ENCODE measurements at regions not wholly inside any gene's neighbourhood (a gene's known extent, or its start where the extent isn't known, plus 50 kb on each side); places are given as distances from the start of the nearest gene placed in this dataset.
A peak's percentile ranks its signal among the peaks of the same experiment; 100 is the strongest.

DNA sequence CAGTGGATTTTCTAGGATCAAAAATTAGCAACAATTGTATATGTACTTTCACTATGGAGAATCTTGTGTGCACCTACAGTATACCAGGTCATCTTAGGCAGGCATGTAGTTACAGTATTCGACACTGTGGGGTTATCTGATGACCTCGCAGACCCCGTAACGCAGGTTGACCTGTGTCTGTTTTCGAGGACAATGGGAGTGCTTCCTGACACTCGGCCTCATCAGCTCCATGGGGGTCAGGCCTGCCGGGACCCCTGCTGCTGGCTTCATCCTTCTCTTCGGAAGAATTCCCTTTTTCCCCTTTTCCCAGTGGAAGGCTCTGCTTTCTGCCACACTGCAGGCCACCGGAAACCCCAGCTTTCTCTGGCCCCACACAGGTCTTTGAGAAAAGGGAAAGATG lies 102.8 kb upstream of the TMEM18 start:
- in situ Hi-C loops (cut with HindIII; ENCODE audit: low pct_unique_long_range_greater_than_20kb, low sequenced_read_pairs), result no loop called here
- no peak for TF ChIP-seq JUND (IDR thresholded peaks at IDR 0.05; ENCODE audit: low read depth)
- DNase-seq (ENCODE audit: low read depth in 1 of 2, low spot score in 1 of 2), result no peak

DNA sequence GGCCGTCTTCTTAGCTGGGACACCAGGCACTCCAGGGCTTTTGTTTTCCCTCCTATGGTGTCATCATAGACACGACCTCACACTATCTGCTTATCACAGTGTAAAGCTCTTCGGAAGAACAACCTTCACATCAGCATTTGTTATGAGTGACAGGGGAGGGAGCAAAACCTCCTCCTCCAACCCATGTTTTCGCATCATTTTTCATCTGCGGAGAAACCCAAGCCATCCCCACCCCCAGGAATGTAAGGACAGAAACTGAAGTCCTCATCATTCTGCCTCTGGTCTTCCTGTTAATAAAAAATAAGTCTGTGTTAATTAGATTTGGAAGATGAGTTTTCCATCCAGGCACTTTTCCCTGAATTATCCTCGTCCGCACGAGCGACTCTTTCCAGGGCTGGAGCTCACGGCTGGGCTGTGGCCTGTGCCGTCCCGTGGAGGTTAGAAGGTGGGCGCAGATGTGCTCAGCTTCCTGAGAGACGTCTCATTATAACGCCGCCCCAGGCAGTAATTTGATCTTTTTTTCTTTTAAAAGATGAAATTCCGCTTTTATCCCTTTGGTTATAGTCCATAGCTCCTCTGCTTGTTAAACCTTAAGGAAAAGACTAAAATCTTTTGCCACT lies 101.6 kb upstream of the TMEM18 start:
- no peak for TF ChIP-seq JUND (IDR thresholded peaks at IDR 0.05; ENCODE audit: low read depth)
- DNase-seq (ENCODE audit: low read depth in 1 of 2, low spot score in 1 of 2), result no peak
- in situ Hi-C loops (cut with HindIII; ENCODE audit: low pct_unique_long_range_greater_than_20kb, low sequenced_read_pairs), result no loop called here

DNA sequence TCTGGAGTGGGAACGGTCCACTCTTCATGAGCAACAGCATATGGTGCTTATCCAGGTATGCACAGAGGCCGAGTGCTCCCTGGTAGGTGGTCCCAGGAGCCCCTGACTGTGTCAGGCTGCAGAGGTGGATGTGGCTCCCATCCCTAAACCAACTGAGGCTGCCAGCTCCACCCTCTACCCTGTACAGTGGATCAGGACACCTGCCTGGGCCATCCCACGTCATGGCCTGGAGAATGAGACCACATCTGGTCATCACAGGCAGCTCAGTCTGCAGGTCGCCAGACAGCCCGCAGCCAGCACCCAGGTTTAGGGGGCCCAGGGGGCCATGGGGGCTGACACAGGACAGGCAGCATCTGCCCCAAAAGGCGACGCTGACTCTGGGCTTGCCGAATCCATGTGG lies 100.3 kb upstream of the TMEM18 start:
- DNase-seq (ENCODE audit: low read depth in 1 of 2, low spot score in 1 of 2), result no peak
- TF ChIP-seq JUND (IDR thresholded peaks at IDR 0.05; ENCODE audit: low read depth), result no peak
- in situ Hi-C loops (cut with HindIII; ENCODE audit: low pct_unique_long_range_greater_than_20kb, low sequenced_read_pairs), result no loop called here

DNA sequence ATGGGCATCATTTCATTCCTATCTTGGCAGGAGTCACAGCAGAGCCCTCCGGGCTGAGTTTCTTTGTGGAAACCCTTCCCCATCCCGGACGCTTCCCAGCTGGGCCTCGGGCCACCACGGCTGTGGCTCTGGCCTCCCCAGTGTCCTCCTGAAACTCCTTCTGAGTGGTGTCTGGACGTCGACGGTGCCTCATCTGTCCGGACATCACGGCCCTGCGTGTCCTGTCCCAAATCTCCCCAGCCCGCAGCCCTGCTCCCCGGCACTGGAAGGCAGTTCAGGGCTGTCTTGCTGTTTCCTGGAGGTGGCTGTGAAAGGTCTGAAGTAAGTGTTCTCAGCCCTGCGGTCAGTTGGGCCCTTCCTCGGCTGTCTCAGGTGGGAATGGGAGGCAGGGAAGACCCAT lies 99.8 kb upstream of the TMEM18 start:
- in situ Hi-C loops (cut with HindIII; ENCODE audit: low pct_unique_long_range_greater_than_20kb, low sequenced_read_pairs), result no loop called here
- no peak for DNase-seq (ENCODE audit: low read depth in 1 of 2, low spot score in 1 of 2)
- TF ChIP-seq JUND (IDR thresholded peaks at IDR 0.05; ENCODE audit: low read depth), result no peak

DNA sequence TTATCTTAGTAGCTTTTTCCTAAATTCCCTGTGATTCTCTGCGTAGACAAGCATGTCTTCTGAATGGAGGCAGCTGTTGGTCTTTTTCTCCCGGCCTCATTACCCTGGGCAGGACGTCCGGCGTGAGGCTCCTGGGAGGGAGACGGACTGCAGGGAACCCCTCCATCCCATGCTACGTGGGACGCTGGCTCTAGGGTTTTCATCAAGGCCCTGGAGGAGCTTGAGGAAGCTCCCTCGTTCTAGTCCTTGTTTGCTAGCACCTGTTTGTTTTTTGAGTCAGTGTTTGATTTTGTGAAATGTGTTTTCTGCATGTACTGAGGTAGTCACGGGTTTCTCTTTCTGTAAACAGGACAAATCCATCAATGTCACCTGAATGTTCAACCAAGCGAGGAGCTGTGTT lies 99.3 kb upstream of the TMEM18 start:
- in situ Hi-C loops (cut with HindIII; ENCODE audit: low pct_unique_long_range_greater_than_20kb, low sequenced_read_pairs), result no loop called here

DNA sequence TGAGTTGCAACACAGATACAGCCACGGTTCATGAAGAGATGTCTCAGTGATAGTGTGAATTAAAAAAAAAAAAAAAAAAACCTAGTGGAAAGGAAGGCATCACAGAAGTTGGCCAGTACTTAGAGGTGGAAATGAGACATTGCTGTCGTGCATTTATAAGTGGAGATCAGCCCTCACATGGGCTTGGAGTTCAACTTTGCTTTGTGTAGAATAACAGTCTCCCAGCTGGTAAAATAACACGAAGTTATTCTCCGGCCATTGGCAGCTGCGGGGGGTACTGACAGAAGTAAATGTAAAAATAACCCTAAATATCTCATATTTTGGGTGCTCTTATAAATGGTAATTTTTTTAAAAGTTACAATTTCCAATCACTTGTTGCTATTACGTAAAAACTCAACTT lies 98.8 kb upstream of the TMEM18 start:
- no peak for TF ChIP-seq JUND (IDR thresholded peaks at IDR 0.05; ENCODE audit: low read depth)
- DNase-seq (ENCODE audit: low read depth in 1 of 2, low spot score in 1 of 2), result no peak

More for the DNA sequence above, 99.3 kb upstream of the TMEM18 start:
- peak; percentile 27 to 46 for DNase-seq (ENCODE audit: low read depth in 1 of 2, low spot score in 1 of 2)
- TF ChIP-seq JUND (IDR thresholded peaks at IDR 0.05; ENCODE audit: low read depth), result no peak

DNA sequence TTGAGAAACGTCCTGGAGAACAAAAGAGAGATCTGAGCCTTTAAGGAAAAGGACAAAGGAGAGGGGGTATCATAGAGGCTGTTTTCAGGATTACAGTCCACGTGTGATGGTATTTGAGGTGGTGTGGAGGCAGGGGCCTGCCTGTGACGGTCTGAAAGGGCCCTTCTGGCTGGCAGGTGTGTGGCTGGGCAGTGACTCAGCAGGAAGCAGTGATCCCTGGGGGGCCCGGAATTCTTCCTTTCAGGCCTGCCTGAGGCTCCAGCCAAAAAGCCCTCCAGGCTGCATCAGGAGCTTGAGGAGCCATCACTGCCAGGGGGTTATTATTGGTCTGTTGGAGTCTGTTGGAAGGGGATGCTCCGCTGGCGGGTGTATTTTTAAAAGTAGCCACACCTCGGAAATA lies 97.2 kb upstream of the TMEM18 start:
- in situ Hi-C loops (cut with HindIII; ENCODE audit: low pct_unique_long_range_greater_than_20kb, low sequenced_read_pairs), result no loop called here
- no peak for TF ChIP-seq JUND (IDR thresholded peaks at IDR 0.05; ENCODE audit: low read depth)
- DNase-seq (ENCODE audit: low read depth in 1 of 2, low spot score in 1 of 2), result no peak

More for the DNA sequence above, 98.8 kb upstream of the TMEM18 start:
- in situ Hi-C loops (cut with HindIII; ENCODE audit: low pct_unique_long_range_greater_than_20kb, low sequenced_read_pairs), result no loop called here

DNA sequence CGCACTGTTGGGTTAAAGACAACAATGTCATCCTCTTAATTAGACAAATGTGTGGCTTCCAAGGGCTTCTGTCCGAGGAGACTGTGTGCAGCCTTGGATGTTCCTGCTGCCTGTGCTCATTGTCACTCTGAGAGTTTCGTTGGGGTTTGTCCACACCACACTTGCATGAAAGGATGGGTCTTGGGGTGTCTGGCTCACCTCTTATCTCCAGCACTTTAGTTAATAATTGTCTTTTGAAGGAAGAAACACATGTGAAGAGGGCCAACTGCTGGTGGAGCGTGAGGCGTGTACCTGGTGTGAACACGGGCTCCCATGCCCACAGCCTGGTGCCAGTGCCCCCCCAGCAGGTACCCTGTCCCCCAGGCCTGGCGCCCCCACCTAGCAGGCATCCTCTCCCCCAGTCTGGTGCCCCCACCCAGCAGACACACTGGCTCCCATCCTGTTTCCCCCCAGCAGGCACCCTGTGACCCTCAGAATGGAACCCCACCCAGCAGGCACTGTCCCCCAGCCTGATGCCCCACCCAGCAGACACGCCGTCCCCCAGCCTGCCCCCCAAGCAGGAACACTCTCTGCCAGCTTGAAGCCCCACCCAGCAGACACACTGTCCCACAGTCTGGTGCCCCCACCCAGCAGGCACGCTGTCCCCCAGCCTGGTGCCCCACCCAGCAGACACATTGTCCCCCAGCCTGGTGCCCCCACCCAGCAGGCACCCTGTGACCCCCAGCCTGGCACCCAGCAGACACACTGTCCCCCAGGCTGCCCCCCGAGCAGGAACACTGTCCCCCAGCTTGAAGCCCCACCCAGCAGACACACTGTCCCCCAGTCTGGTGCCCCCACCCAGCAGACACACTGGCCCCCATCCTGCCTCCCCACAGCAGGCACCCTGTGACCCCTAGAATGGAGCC lies 96.3 kb upstream of the TMEM18 start:
- TF ChIP-seq JUND (IDR thresholded peaks at IDR 0.05; ENCODE audit: low read depth), result no peak
- DNase-seq (ENCODE audit: low read depth in 1 of 2, low spot score in 1 of 2), result no peak
- in situ Hi-C loops (cut with HindIII; ENCODE audit: low pct_unique_long_range_greater_than_20kb, low sequenced_read_pairs), result no loop called here

DNA sequence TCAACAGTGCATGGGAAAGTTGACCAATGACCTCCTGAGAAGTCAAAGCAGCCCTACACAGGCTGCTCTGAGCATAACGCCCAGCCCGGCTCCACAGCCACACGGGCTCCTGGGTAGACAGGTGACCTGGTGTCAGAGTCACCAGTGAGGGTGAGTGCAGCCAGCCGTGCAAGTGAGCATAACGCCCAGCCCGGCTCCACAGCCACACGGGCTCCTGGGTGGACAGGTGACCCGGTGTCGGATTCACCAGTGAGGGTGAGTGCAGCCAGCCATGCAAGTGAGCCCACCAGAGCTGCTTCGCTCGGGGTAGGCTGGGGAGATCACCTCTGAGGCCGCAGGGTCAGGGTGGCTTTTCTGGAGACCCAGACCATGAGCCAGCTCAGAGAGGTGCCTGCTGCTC lies 94.3 kb upstream of the TMEM18 start:
- TF ChIP-seq JUND (IDR thresholded peaks at IDR 0.05; ENCODE audit: low read depth), result no peak
- in situ Hi-C loops (cut with HindIII; ENCODE audit: low pct_unique_long_range_greater_than_20kb, low sequenced_read_pairs), result no loop called here
- no peak for DNase-seq (ENCODE audit: low read depth in 1 of 2, low spot score in 1 of 2)

DNA sequence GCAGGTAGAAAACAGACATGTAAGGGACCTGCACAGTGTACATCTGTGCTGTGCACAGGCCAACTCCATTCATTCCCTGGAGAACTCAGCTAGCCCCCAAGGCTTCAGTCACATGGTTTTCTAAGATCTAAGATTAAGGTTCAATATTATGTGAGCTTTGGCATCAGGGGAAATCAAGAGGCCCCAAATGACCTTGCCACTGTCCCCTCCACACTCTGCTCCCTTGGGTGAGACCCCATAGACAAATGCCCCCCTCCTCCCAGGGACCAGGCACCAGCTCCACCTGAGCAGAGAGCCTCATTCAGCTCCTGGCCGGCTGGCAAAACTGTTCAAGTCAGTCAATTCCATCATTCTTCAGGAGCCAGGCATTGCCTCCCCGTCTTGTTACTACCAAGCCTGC lies 93.6 kb upstream of the TMEM18 start:
- no peak for DNase-seq (ENCODE audit: low read depth in 1 of 2, low spot score in 1 of 2)
- no peak for TF ChIP-seq JUND (IDR thresholded peaks at IDR 0.05; ENCODE audit: low read depth)
- in situ Hi-C loops (cut with HindIII; ENCODE audit: low pct_unique_long_range_greater_than_20kb, low sequenced_read_pairs), result no loop called here

DNA sequence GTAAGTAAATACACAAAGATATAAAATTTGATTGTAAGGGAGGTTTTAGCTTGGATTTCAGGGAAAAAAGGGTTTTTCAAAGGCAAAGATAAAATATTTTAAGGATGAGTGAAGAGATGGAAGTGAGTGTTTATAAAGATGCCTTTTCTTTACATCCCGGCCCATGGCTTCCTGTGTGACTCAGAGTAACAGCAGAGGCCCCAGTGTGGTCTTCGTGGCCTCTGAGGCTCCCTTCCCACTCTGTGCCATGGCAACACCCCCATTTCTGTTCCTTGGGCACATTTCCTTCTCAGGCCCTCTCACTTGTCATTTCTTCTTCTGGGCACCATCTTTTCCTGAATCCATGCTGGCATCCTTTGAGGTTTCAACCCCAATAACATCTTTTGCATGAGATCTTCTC lies 92.6 kb upstream of the TMEM18 start:
- TF ChIP-seq JUND (IDR thresholded peaks at IDR 0.05; ENCODE audit: low read depth), result no peak
- no peak for DNase-seq (ENCODE audit: low read depth in 1 of 2, low spot score in 1 of 2)
- in situ Hi-C loops (cut with HindIII; ENCODE audit: low pct_unique_long_range_greater_than_20kb, low sequenced_read_pairs), result no loop called here

DNA sequence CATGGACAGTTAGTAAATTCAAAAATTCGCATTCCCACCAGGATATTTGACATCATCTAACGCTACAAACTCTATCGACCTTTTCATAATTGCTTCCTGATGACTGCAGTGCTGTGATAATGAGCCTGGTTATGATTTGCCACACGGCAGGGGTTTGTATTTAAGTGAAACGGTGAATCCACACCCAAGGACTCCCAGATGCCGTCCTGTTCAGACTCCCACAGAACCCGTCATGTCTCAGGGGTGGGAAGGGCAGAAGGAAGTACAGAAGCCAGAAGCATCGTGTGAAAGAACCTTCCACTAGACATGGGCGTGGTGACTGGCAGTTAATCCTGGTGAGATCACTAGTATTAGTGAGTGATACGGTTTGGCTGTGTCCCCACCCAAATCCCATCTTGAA lies 91.2 kb upstream of the TMEM18 start:
- in situ Hi-C loops (cut with HindIII; ENCODE audit: low pct_unique_long_range_greater_than_20kb, low sequenced_read_pairs), result no loop called here
- no peak for TF ChIP-seq JUND (IDR thresholded peaks at IDR 0.05; ENCODE audit: low read depth)
- no peak for DNase-seq (ENCODE audit: low read depth in 1 of 2, low spot score in 1 of 2)

DNA sequence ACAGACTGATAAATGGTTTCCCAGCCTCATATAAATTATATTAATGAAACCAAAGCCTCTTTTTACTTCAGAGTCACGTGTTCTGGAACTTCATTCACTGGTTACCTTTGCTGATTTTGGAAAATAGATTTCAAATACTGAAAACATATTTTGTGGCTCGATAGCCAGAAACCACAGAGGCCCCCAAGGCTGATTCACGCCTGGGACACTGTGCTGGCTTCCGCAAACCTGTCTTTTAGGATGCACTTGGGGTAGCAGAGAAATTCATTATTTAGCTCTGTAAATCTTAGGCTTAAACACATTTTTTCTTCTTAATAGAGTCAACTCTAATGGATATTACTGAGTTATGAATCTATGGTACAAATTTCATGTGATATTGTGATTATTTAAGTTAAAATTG lies 90.7 kb upstream of the TMEM18 start:
- no peak for TF ChIP-seq JUND (IDR thresholded peaks at IDR 0.05; ENCODE audit: low read depth)

More for the DNA sequence above, 90.7 kb upstream of the TMEM18 start:
- in situ Hi-C loops (cut with HindIII; ENCODE audit: low pct_unique_long_range_greater_than_20kb, low sequenced_read_pairs), result no loop called here
- DNase-seq (ENCODE audit: low read depth in 1 of 2, low spot score in 1 of 2), result no peak

All from T47D (cell line).